GM18507 (cell line): ENCODE measurements at regions not wholly inside any gene's neighbourhood (a gene's known extent, or its start where the extent isn't known, plus 50 kb on each side); places are given as distances from the start of the nearest gene placed in this dataset.
"Not testable (repeated sequence)": the region's sequence is repeated elsewhere in the genome, so short reads cannot be mapped to it uniquely, and the experiment has no call there.

Experiments used
- DNase-seq: peaks from one replicate; pipeline ENCODE4 v3.0.0; 2011; ENCODE audit warnings: low read depth; ENCODE audit not compliant: insufficient read length; ENCODE audit errors: extremely low spot score
- FAIRE-seq: peaks from 2 replicates; lab custom pipeline; 2011; peaks lifted over from hg19 to GRCh38; lab: Jason Lieb, UNC

DNA sequence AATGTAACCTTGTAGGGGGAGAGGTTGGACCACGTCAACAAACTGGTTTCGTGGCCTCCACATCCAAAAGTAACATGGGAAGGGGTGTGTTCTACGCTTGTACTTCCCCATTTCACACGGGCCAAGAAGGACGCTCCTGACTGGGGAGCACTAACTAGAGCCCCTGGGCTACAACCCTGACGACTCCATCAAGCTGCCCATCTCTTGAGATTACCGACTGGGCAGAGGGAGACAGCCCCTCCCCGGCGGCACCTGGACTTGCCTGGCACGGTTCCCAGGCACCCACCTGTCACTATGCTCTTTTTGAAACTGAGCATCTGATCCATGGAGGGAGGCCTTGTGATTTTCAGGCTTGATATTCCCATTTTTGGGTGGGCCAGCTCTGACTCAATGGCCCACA is 68.5 kb downstream of the SHANK2 start:
- FAIRE-seq (no peak), DNase-seq (no peak)

DNA sequence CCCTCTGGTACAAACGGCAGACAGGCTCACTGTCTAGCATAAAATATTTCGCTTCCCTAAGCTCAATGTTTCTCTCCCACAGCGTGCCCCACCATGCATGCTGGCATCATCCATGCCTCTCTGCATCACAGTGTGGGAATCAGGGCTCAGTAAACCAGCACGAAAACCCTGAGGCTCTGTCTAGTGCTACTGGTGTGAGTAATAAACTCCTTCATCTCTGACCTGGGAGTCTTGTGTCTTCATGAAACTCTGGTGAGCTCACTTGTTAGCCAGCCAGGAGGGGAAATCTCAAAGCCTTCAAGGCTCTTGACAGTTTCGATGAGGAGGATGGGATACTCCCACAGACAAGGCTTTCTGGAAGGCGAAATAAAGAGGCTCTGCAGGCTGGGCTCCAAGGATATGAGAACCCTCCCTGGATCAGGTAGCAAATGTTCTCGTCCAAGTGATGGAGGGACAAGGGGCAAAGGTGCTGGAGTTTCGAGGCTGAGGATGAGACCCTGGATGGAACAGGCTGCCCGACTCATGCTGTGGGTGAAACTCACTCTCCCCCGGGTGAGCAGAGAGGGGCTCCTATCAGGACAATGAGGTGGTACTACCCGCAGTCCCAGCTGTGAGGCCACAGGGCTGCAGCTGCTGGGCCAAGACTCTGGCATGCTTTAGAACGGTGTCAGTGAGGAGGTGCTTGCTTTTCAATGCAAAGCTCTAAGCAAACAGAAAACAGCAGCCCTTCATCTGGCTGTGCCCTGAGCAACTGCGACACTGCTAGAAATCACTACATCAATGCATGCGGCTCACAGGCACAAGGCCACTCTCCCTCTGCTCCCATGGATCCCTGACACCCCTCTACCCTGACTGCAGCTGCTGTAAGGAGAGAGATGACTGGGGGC is 69.3 kb downstream of the SHANK2 start:
- FAIRE-seq (no peak), DNase-seq (no peak)

DNA sequence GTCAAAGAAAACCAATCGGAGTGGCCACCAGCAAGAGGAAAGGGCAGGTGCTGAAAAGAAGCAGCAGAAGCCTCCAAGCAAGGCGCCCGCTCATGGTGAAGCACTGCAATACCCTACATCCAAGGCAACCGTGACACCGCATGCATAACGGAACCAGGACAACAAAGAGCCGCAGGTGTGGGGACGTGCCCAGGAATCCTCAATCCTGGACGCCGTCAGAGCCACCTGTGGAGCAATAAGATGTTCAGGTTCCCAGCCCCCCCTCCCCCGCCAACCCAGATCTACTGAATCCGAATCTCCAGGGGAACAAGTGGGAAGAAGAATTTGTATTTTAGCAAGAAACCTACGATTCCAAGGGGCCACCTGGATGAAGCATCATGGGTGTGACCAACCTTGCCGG is 70.8 kb downstream of the SHANK2 start:
- DNase-seq = no peak
- FAIRE-seq = no peak

DNA sequence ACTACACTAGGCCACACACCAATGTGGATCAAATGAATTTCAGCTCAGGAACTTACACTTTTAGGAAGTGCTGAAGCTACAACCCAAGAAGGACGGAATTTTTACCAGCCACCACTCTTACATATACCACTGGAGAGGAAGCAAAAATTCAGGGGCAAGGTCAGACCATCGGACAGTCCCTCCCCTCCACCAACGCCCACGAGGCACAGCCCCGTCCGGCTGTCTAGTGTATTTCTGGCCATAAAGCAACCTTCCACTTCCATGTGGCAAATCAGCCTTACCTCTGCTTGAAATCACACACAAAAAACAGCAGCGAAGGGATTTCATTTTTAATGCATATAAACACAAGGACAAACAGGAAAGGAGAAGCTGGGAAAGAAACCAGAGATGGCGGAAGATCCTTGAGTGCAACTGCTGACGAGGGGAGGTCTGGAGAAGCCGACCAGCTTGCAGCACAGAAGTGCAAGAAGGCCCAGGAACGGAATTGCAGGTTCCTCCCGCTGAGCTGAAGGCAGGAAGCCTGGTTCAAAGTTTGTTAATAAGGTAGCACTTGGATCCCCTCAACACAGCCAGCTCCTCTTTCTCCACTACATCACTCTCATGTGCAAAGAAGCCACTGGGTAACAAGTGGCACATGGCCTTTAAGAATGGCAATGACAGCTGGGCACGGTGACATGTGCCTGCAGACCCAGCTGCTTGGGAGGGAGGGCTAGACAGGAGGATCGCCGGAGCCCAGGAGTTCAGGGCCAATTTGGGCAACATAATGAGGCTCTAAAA is 71.5 kb downstream of the SHANK2 start:
- FAIRE-seq (no peak), DNase-seq (no peak)

DNA sequence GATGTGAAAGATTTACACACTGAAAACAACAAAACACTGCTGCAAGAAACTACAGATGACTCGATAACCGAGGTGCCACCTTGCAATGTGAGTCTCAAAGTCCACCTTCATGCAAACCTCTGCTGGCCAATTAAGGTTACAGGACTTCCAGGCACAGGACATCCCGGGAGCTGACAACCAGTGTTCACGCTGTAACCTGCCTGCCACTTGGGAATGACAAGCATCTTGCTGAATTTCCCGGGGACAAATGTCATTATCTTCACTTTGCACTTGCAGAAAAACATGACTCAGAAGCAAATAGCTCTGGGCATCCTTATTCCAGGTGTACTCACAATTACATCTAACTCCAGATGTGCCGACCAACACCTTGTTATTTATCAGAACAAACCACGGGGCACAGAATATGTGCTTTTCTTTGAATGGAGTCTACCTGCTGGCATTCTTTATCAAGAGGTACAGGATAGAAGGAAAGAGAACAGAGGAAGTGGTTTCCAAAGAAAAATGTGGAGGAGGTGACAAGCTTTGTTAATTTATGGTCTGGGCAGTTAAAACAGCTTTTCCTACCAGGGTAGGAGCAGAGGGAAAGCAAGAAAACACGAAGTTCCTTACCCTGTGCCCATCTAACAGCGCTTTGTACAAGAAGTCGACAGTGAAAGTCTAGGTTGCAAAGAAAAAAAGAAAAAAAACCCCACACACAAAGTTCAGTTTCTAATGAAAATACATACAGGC is 72.3 kb downstream of the SHANK2 start:
- DNase-seq = no peak
- FAIRE-seq = no peak

DNA sequence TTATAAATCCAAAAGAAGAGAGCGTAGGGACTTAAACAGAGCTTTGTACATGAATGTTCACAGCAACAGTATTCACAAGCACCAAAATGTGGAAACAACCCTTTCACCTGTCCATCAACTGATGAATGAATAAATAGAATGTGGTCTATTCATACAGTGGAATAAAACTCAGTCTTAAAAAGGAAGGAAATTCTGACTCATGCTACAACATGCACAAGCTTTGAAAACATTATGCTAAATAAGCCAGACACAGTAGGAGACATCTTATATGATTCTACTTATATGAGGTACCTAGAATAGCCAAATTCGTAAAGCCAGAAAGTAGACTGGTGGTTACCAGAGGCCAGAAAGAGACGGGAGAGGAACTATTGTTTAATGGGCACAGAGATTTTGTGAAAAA is 74.3 kb downstream of the SHANK2 start:
- FAIRE-seq = no peak
- DNase-seq = no peak

DNA sequence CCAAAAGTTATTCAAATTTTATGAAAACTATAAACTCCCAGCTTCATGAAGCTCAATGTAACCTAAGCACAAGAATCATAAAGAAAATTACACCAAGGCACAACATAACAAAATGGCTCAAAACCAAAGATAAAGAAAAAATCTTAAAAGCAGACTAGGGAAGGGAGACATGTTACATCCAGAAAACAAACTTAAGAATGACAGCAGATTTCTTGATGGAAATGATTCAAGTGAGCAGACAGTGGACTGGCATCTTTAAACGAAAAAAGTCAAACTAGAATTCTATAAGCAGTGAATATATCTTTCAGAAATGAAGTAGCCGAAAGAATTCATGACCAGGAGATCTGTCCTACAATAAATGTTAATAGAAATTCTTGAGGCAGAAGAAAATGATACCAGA is 75.6 kb downstream of the SHANK2 start:
- no peak for DNase-seq
- FAIRE-seq = no peak

DNA sequence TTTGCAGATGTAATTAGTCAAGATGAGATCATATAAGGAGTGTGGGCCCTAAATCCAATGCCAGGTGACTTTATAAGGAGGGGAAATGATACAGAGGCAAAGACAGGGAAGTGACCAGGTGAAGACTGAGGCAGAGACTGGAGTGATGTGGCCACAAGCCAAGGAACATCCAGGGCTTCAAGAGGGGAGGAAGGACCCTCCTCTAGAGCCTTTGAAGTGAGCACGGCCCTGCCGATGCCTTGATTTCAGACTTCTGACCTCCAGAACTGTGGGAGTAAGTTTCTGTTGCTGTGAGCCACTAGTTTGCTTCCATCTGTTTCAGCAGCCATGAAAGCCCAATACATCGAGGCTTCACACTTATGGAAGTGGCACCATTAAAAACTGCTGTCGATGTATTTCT is 78.7 kb downstream of the SHANK2 start:
- no peak for DNase-seq
- no peak for FAIRE-seq

DNA sequence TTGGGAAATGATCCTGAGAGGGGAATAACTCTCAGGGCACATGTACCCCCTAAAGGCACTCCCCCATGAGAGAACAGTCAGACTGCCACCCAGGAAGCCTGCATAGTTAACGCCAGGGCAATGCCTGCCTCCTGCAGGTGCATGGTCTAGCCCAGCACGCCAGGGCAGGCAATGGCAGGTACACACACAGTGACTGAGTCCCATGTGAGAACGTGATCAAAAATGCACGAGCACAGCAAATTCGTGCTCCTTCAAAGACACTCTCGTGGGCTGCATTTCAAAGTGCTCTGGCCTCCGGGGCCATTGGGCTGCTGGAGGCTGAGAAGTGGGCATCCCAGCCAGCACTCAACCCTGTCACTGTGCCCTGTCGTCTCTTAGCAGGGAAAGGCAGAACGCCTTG is 79.7 kb downstream of the SHANK2 start:
- no peak for DNase-seq

DNA sequence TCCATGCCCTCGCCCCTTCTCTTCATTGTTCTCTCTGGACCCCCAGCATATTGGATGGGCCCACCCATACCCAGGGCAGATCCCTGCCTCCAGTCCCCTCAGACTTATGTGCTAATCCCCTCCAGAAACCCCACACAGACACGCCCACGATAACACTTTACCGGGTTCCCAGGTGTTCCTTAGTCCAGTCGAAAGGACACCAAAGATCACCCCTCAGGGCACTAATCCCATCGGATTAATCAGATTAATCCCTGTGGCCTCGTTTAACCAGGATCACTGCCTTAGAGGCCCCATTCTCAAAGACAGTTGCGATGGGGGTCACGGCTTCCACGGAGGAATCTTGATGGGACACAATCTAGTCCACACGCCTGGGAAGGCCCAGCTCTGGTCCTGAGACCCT is 80.8 kb downstream of the SHANK2 start:
- DNase-seq = no peak
- FAIRE-seq = no peak

More for the DNA sequence above, 79.7 kb downstream of the SHANK2 start:
- FAIRE-seq = no peak

DNA sequence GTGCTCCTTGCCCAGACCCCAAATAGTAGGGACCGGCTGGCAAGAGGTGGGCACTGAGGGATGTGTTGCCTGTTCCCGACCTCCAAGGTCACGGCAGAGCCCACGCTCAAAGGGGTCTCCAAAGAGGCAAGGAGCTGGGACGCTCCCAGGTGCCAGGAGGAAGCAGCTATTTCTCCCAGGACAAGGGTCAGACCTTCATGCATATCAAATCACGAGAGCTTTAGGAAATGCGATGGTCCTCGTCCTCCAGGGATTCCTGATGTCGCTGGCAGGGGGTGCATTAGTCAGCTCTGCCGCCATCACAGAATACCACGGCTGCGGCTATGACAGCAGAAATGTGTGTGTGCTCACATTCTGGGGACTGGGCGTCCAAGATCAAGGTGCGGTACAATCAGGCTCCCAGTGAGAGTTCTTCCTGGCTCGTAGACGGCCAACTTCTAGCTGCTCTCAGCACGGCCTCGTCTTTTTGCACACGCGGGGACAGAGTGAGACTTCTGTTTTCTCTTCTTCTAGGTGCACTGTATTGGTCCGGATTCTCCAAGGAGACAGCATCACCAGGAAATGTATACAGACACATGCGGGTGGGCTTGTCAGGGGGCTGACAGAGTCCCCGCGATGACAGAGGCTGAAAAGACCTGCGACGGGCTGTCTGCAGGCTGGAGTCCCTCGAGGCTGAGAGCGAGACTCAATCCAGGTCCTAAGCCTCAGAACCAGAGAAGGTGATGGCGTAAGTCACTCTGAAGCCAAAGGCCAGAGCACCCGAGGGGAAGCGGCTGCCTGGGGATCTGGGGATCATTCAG is 81.6 kb downstream of the SHANK2 start:
- no peak for FAIRE-seq

DNA sequence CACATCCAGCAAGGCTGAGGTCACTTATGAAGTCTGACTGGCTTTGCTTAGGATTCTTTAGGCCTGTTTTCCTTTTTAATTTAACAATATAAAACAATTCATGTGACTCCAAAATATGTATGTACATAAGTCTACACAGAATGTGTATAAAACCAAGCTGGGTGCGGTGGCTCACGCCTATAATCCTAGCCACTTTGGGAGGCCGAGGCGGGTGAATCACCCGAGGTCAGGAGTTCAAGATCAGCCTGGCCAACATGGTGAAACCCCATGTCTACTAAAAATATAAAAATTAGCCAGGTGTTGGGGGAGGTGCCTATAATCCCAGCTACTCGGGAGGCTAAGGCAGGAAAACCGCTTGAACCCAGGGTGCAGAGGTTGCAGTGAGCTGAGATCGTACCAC is 83.1 kb downstream of the SHANK2 start:
- FAIRE-seq (no peak), DNase-seq (no peak)

More for the DNA sequence above, 81.6 kb downstream of the SHANK2 start:
- DNase-seq = no peak

DNA sequence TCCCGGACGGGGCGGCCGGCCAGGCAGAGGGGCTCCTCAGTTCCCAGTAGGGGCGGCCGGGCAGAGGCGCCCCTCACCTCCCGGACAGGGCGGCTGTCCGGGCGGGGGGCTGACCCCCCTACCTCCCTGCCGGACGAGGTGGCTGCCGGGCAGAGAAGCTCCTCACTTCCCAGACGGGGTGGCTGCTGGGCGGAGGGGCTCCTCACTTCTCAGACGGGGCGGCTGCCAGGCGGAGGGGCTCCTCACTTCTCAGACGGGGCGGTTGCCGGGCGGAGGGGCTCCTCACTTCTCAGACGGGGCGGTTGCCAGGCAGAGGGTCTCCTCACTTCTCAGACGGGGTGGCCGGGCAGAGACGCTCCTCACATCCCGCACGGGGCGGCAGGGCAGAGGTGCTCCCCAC is 84.6 kb downstream of the SHANK2 start:
- FAIRE-seq = not testable (repeated sequence)

DNA sequence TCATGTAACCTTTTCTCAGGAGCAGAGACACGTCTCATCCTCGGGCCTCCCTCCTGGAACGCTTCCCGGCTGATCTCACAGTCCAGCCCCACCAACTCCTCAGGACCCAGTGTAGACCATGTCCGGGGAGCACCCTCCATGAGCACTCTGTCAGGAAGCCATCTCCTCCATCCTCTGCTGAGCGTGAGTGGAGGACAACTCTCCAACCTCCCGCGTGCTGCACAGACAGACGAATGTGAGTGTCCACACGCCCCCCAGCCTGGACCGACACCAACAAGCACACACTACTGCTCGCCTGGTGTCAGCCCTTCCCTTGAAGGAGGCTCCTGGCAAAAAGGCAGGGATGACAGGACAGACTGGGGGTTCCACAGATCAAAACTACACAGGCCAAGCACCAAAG is 86.6 kb downstream of the SHANK2 start:
- DNase-seq (no peak), FAIRE-seq (no peak)

More for the DNA sequence above, 84.6 kb downstream of the SHANK2 start:
- DNase-seq = not testable (repeated sequence)

DNA sequence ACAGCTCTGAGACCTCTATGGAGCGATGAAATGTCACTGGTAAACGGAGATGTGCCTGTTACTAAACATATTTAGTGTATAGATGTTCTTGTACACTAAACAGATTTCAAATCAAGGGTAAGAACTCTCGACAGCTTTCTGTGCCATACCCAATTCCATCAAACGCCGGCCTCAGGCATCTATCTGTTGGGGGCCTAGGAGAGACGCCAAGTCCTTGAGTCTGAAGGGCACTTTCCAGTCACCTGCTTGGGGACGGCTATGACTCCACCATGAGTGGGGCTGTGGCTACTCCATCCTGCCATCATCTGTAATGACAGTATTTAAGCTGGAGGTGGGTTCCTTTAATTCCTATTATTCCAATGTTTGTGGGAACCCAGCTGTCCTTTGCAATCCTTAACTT is 87.8 kb downstream of the SHANK2 start:
- DNase-seq = no peak
- FAIRE-seq = no peak

DNA sequence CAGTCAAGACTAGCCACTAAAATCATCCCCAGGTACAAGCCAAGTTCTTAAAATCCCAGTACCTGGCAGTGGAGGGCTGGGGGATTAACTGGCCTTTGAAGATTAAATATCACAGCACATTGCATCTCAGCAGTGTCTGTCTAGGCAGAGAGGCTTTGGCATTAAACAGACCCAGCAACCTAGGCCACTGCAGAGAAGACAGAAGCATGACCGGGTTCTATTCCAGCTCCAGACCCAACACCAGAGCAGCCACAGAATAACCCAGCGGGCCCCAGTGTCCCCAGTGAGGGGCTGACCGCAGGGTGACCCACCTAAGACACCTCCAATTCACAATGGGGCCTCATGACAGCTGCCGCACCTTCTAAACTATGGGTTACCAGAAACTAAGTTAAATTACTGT is 88.2 kb downstream of the SHANK2 start:
- FAIRE-seq (no peak), DNase-seq (no peak)

DNA sequence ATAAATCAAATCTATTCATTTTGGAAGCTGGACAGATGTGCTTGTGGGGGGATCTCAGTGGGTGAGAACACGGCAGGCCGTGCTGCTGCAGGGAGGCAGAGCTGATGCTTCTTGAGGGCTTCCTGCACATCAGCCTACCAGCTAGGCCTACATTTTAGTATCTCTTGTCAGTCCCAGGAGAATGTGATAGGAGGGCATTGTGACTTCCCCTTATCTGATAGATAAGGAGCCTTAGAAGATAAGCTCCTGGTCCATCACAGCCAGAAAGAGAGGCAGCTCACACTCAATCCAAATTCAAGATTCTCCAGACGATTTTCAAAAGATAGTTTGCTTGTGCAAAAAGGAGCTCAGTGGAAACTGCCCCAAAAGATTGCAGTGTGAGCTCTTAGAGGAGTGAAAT is 89.0 kb downstream of the SHANK2 start:
- DNase-seq (no peak), FAIRE-seq (no peak)

DNA sequence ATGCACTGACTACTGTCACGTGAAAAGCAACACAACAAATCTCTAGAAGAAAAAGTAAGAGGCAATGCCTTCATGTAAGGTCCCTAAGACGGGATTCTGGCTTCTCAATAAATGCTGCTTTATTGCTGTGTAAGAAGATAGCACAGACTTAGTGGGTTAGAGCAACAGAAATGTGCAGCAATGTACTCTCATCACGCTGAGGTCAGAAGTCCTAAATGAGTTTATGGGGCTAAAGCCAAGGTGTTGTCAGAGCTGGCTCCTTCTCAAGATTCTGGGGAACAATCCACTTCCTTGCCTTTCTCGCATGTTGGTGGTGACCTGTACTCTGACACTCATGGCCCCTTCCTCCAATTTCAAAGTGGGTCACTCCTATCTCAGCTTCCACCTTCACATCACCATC is 93.4 kb downstream of the SHANK2 start:
- FAIRE-seq = no peak
- DNase-seq = no peak

DNA sequence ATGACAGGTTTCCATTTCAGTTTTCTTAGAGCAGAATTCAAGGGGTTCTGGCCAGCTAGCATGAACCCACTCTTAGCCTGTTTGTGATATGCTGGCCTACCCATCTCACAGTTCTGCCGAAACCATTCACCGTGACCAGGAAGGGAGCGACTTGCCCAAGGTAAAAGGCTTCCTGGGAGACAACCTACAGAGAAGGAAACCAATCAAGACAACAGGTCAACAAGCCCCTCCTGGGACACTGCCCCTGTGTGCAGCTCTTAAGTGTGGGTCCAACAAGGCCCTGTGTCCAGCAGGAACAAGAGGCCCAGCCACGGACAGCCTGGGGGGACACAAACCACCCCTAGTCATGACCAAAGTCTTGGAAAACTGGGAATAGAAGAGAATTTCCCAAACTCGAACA is 94.7 kb downstream of the SHANK2 start:
- FAIRE-seq, DNase-seq: not testable (repeated sequence)
